ENCODE measurements at regions not wholly inside any gene's neighbourhood (a gene's known extent, or its start where the extent isn't known, plus 50 kb on each side); places are given as distances from the start of the nearest gene placed in this dataset.

DNA sequence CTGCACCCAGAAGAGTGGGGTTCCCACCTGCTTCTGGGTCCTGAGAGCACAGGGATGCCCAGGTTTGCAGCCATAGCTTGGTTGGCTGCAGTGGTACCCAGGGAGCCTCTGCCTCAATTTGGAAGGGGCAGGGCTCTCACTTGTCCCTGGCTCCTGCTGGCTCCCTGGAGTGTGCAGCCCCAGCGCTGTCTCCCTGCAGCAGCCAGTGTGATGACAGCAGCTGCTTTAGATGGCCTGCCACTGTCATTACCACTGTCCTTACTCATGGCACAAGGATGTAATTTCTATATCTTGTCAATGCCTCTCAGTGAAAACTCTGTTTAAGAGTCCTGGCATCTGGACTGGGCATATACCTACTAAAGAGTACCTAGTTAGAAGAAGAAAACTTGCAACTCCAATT, 250.9 kb downstream of the KIF20B start:
- DNase-seq (ENCODE audit: low read depth in 2 of 2), result no peak
- Histone ChIP-seq H3K79me2 (ENCODE audit: control insufficient read depth, insufficient read depth, low read length) (no peaks in the 10 kb centered on the region), H3K4me1 (ENCODE audit: control insufficient read depth, extremely low read depth, insufficient read depth, low read length) (no peaks in the 10 kb centered on the region), H3K9me3 (ENCODE audit: control insufficient read depth, insufficient read depth, low read depth, low read length) (no peaks in the 10 kb centered on the region), H4K20me1 (ENCODE audit: control insufficient read depth, extremely low read depth, insufficient read depth, low read length) (no peaks in the 10 kb centered on the region), H3K4me3 (replicated peaks in 1 of 4; ENCODE audit: control extremely low read depth in 1 of 4, insufficient read depth in 1 of 4, low read depth in 3 of 4, low read length in 4 of 4) (no peak overlapping the region), H2AFZ (ENCODE audit: low read length) (no peak overlapping the region), H3K27me3 (ENCODE audit: control insufficient read depth, insufficient read depth, low read length) (no peaks in the 10 kb centered on the region), H3K36me3 (ENCODE audit: control insufficient read depth, insufficient read depth, low read length) (no peaks in the 10 kb centered on the region), H3K4me2 (ENCODE audit: extremely low read depth, insufficient read depth, low read length) (no peak overlapping the region), H3K9ac (ENCODE audit: insufficient read depth, low read length) (no peak overlapping the region), H3K27ac (ENCODE audit: insufficient read depth, low read length) (no peak overlapping the region)
- no peak for TF ChIP-seq EZH2 (IDR thresholded peaks at IDR 0.05; ENCODE audit: low read length, missing control alignments)
- no peak for TF ChIP-seq CTCF (conservative IDR thresholded peaks at IDR 0.05 in 1 of 2, IDR thresholded peaks at IDR 0.05 in 1 of 2; ENCODE audit: low read depth in 1 of 2, low read length in 2 of 2)

DNA sequence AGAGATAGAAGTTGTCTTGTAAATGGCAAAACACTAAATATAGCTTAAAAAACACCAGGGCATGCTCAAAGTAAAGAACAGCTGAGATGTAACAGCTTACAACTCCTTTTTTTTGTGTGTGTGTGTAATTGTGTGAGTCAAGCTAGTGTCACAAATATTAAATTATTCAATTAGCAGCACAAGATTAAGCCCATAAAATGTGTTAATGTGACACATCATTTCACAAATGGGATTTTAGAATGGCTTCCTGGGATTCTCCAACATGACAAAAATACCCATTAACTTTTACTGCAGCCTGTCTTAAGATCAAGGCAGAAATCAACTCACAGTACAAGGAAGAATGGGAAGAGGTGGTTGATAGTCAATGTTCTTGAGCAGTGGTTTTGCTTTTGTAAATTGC, 251.4 kb downstream of the KIF20B start:
- Histone ChIP-seq H3K27me3 (ENCODE audit: control insufficient read depth, insufficient read depth, low read length) (no peaks in the 10 kb centered on the region), H3K9ac (ENCODE audit: insufficient read depth, low read length) (no peak overlapping the region), H3K79me2 (ENCODE audit: control insufficient read depth, insufficient read depth, low read length) (no peaks in the 10 kb centered on the region), H4K20me1 (ENCODE audit: control insufficient read depth, extremely low read depth, insufficient read depth, low read length) (no peaks in the 10 kb centered on the region), H3K4me1 (ENCODE audit: control insufficient read depth, extremely low read depth, insufficient read depth, low read length) (no peaks in the 10 kb centered on the region), H3K36me3 (ENCODE audit: control insufficient read depth, insufficient read depth, low read length) (no peaks in the 10 kb centered on the region), H3K27ac (ENCODE audit: insufficient read depth, low read length) (no peak overlapping the region), H2AFZ (ENCODE audit: low read length) (no peak overlapping the region), H3K4me3 (replicated peaks in 1 of 4; ENCODE audit: control extremely low read depth in 1 of 4, insufficient read depth in 1 of 4, low read depth in 3 of 4, low read length in 4 of 4) (no peak overlapping the region), H3K4me2 (ENCODE audit: extremely low read depth, insufficient read depth, low read length) (no peak overlapping the region), H3K9me3 (ENCODE audit: control insufficient read depth, insufficient read depth, low read depth, low read length) (no peaks in the 10 kb centered on the region)
- no peak for TF ChIP-seq CTCF (conservative IDR thresholded peaks at IDR 0.05 in 1 of 2, IDR thresholded peaks at IDR 0.05 in 1 of 2; ENCODE audit: low read depth in 1 of 2, low read length in 2 of 2)
- DNase-seq (ENCODE audit: low read depth in 2 of 2), result no peak

DNA sequence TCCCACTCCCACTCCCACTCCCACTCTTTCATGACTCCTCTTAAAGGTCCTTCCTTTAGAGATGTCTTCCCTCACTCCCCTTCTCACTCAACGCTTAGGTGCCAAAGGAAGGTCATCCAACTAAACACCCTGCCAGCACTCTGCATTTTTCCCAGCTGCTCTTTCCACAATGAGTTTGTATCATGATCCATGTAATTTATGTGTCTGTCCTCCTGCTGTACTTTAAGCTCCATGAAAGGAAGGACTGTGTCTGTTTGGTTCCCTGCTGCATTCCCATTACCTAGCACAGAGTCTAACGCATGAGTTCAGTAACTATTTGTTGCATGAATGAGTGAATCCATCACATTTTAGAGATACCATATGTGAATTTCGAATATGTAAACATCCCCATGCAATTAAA, 252.7 kb downstream of the KIF20B start:
- no peaks in the 10 kb centered on the region for H3K9me3 ChIP-seq (ENCODE audit: control insufficient read depth, insufficient read depth, low read depth, low read length)
- no peak overlapping the region for H3K4me2 ChIP-seq (ENCODE audit: extremely low read depth, insufficient read depth, low read length)
- DNase-seq (ENCODE audit: low read depth in 2 of 2), result peak in 1 of 2 donors; percentile 24
- no peaks in the 10 kb centered on the region for H3K36me3 ChIP-seq (ENCODE audit: control insufficient read depth, insufficient read depth, low read length)
- H3K27me3 ChIP-seq (ENCODE audit: control insufficient read depth, insufficient read depth, low read length), result no peaks in the 10 kb centered on the region
- H3K27ac ChIP-seq (ENCODE audit: insufficient read depth, low read length), result no peak overlapping the region
- H3K4me3 ChIP-seq (replicated peaks in 1 of 4; ENCODE audit: control extremely low read depth in 1 of 4, insufficient read depth in 1 of 4, low read depth in 3 of 4, low read length in 4 of 4), result no peak overlapping the region
- H3K79me2 ChIP-seq (ENCODE audit: control insufficient read depth, insufficient read depth, low read length), result no peaks in the 10 kb centered on the region
- H3K4me1 ChIP-seq (ENCODE audit: control insufficient read depth, extremely low read depth, insufficient read depth, low read length), result no peaks in the 10 kb centered on the region
- TF ChIP-seq CTCF (conservative IDR thresholded peaks at IDR 0.05 in 1 of 2, IDR thresholded peaks at IDR 0.05 in 1 of 2; ENCODE audit: low read depth in 1 of 2, low read length in 2 of 2), result no peak
- no peak overlapping the region for H2AFZ ChIP-seq (ENCODE audit: low read length)
- no peak overlapping the region for H3K9ac ChIP-seq (ENCODE audit: insufficient read depth, low read length)
- H4K20me1 ChIP-seq (ENCODE audit: control insufficient read depth, extremely low read depth, insufficient read depth, low read length), result no peaks in the 10 kb centered on the region

All from fibroblast of lung (primary cell).